ENCODE measurements at regions not wholly inside any gene's neighbourhood (a gene's known extent, or its start where the extent isn't known, plus 50 kb on each side); places are given as distances from the start of the nearest gene placed in this dataset.
"Not testable (repeated sequence)": the region's sequence is repeated elsewhere in the genome, so short reads cannot be mapped to it uniquely, and the experiment has no call there.

DNA sequence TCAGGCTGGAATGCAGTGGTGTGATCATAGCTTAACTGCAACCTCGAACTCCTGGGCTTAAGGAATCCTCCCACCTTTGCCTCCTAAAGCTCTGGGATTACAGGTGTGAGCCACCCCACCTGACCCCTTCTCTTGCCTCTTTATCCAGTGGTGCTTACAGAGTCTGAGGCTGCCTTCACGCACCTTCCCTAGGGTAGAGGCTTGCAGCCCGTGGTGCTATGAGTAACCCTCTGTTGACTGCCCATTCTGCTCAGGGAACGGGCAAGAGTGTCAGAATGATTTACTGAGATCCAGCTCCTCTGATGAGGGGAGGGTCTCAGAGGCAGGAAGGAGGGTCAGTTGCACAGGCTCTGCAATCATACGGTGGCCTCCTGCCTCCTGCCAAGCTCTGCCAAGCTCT is 125.1 kb upstream of the TBX3 start:
- Mint-ChIP-seq H3K9me3 (no peaks in the 10 kb centered on the region), H3K36me3 (no peaks in the 10 kb centered on the region), H3K4me3 (no peak overlapping the region), H3K27me3 (ENCODE audit: insufficient read depth, low read depth) (peaks cover 17% of the 10 kb centered on the region), H3K27ac (no peak overlapping the region), H3K4me1 (peaks cover 15% of the 10 kb centered on the region)
- Histone ChIP-seq H3K4me1 (peaks cover 14% of the 10 kb centered on the region), H3K27me3 (no peaks in the 10 kb centered on the region), H3K27ac (no peak overlapping the region), H3K36me3 (no peaks in the 10 kb centered on the region), H3K79me2 (ENCODE audit: low read depth) (no peaks in the 10 kb centered on the region), H3F3A (ENCODE audit: low read depth) (peaks cover 15% of the 10 kb centered on the region), H4K20me1 (ENCODE audit: low read depth) (no peaks in the 10 kb centered on the region), H3K4me2 (no peak overlapping the region), H3K9me3 (ENCODE audit: low read depth) (no peaks in the 10 kb centered on the region), H2AFZ (replicated peaks) (no peak overlapping the region), H3K4me3 (no peak overlapping the region), H3K9ac (no peak overlapping the region)
- DNase-seq (ENCODE audit: low spot score), result no peak
- TF ChIP-seq EZH2 (IDR thresholded peaks at IDR 0.05) (no peak), EZH2phosphoT487 (IDR thresholded peaks at IDR 0.05) (no peak)
- TF ChIP-seq, protein P1, sequence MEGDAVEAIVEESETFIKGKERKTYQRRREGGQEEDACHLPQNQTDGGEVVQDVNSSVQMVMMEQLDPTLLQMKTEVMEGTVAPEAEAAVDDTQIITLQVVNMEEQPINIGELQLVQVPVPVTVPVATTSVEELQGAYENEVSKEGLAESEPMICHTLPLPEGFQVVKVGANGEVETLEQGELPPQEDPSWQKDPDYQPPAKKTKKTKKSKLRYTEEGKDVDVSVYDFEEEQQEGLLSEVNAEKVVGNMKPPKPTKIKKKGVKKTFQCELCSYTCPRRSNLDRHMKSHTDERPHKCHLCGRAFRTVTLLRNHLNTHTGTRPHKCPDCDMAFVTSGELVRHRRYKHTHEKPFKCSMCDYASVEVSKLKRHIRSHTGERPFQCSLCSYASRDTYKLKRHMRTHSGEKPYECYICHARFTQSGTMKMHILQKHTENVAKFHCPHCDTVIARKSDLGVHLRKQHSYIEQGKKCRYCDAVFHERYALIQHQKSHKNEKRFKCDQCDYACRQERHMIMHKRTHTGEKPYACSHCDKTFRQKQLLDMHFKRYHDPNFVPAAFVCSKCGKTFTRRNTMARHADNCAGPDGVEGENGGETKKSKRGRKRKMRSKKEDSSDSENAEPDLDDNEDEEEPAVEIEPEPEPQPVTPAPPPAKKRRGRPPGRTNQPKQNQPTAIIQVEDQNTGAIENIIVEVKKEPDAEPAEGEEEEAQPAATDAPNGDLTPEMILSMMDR (IDR thresholded peaks at IDR 0.05), result no peak

DNA sequence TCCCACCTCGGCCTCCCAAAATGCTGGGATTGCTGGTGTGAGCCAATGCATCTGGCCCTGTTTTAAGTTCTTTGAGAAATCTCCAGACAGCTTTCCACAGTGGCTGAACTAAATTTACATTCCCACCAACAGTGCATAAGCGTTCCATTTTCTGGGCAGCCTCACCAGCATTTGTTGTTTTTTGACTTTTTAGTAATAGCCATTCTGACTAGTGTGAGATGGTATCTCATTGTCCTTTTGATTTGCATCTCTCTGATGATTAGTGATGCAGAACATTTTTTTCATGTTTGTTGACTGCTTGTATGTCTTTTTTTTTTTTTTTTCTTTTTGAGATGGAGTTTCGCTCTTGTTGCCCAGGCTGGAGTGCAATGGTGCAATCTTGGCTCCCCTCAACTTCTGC is 117.4 kb upstream of the TBX3 start:
- not testable (repeated sequence) for H3K4me3 ChIP-seq; H3K27me3 Mint-ChIP-seq (ENCODE audit: insufficient read depth, low read depth); H3K4me3 Mint-ChIP-seq; H3K27ac ChIP-seq; H2AFZ ChIP-seq (replicated peaks); H3F3A ChIP-seq (ENCODE audit: low read depth); H3K4me2 ChIP-seq; H3K27ac Mint-ChIP-seq; DNase-seq (ENCODE audit: low spot score); H3K79me2 ChIP-seq (ENCODE audit: low read depth); H4K20me1 ChIP-seq (ENCODE audit: low read depth); H3K4me1 ChIP-seq; H3K36me3 Mint-ChIP-seq; H3K9me3 ChIP-seq (ENCODE audit: low read depth); H3K9me3 Mint-ChIP-seq; H3K9ac ChIP-seq; H3K36me3 ChIP-seq; H3K27me3 ChIP-seq
- peaks cover 24% of the 10 kb centered on the region for H3K4me1 Mint-ChIP-seq

DNA sequence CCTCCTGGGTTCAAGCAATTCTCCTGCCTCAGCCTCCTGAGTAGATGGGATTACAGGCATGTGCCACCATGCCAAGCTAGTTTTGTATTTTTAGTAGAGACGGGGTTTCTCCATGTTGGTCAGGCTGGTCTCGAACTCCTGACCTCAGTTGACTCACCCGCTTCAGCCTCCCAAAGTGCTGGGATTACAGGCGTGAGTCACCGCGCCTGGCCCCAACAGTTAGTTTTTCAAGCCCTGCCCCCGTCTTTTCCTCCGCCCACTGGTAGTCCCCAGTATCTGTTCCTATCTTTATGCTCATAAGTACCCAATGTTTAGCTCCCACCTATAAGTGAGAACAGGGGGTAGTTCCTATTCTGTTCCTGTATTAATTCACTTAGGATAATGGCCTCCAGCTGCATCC is 116.6 kb upstream of the TBX3 start:
- not testable (repeated sequence) for H3K9ac ChIP-seq; H3K4me3 Mint-ChIP-seq; DNase-seq (ENCODE audit: low spot score); H3K27me3 Mint-ChIP-seq (ENCODE audit: insufficient read depth, low read depth); H3K27me3 ChIP-seq; H3K4me1 ChIP-seq; H3K36me3 Mint-ChIP-seq; H3K9me3 ChIP-seq (ENCODE audit: low read depth); H3F3A ChIP-seq (ENCODE audit: low read depth); H3K4me3 ChIP-seq; H3K79me2 ChIP-seq (ENCODE audit: low read depth); H3K27ac Mint-ChIP-seq; H3K9me3 Mint-ChIP-seq; H3K4me2 ChIP-seq; H2AFZ ChIP-seq (replicated peaks); H3K36me3 ChIP-seq; H3K27ac ChIP-seq; H4K20me1 ChIP-seq (ENCODE audit: low read depth)
- H3K4me1 Mint-ChIP-seq, result peaks cover 24% of the 10 kb centered on the region

DNA sequence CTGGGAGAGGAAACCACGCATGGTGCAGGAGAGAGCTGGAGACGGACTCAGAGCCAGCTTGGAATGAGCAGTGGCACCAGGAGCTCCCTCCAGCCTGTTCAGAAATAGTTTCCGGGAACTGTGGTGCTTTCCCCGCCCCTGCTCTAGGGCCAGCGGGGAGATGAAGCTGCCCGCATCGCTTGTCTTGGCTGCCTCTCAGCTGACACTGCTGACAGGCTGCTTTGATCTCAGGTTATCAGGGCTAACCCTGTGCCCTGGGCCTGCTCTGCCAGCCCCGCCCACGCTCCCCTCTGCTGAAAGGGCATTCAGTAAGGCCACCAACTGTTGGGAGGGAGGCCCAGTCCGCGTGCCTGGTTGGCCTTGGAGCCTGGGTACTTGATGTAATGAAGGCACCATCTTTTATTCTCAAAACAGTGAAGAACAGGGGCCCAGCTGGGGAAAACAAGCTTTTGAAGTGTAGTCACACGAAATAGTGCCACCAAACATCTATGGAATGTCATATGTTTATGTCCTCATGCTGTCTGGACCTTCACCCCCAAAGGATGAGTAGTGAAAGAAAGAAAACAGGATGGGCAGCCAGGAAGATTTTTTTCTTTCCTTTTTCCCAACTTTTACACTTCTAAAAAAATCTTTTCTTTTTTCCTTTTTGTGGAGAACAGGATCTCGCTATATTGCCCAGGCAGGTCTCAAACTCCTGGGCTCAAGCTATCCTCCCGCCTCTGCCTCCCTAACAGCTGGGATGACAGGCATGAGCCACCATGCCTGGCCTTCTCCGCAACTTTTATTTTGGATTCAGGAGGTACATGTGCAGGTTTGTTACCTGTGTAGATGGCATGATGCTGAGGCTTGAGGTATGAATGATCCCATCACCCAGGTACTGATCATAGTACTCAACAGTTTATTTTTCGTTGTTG is 115.9 kb upstream of the TBX3 start:
- H3K9me3 Mint-ChIP-seq, result peaks cover 2% of the 10 kb centered on the region
- peaks cover 24% of the 10 kb centered on the region for H3K4me1 Mint-ChIP-seq
- H3K27ac Mint-ChIP-seq, result peak overlapping the region; percentile 66
- no peak overlapping the region for H3K4me3 ChIP-seq
- H3K4me2 ChIP-seq, result no peak overlapping the region
- peak; percentile 71 for DNase-seq (ENCODE audit: low spot score)
- no peak overlapping the region for H2AFZ ChIP-seq (replicated peaks)
- no peak overlapping the region for H3K4me3 Mint-ChIP-seq
- H3K79me2 ChIP-seq (ENCODE audit: low read depth), result no peaks in the 10 kb centered on the region
- peaks cover 9% of the 10 kb centered on the region for H3F3A ChIP-seq (ENCODE audit: low read depth)
- H3K9me3 ChIP-seq (ENCODE audit: low read depth), result no peaks in the 10 kb centered on the region
- H3K27me3 ChIP-seq, result no peaks in the 10 kb centered on the region
- H3K27ac ChIP-seq, result no peak overlapping the region
- no peaks in the 10 kb centered on the region for H4K20me1 ChIP-seq (ENCODE audit: low read depth)
- H3K27me3 Mint-ChIP-seq (ENCODE audit: insufficient read depth, low read depth), result peaks cover 7% of the 10 kb centered on the region
- H3K36me3 Mint-ChIP-seq, result no peaks in the 10 kb centered on the region
- H3K4me1 ChIP-seq, result peaks cover 6% of the 10 kb centered on the region
- no peaks in the 10 kb centered on the region for H3K36me3 ChIP-seq
- TF ChIP-seq EZH2phosphoT487 (IDR thresholded peaks at IDR 0.05), result no peak
- TF ChIP-seq, protein P1 (IDR thresholded peaks at IDR 0.05), result no peak
- TF ChIP-seq EZH2 (IDR thresholded peaks at IDR 0.05), result no peak
- no peak overlapping the region for H3K9ac ChIP-seq
